Spleen (tissue), 11 donors: ENCODE measurements at regions not wholly inside any gene's neighbourhood (a gene's known extent, or its start where the extent isn't known, plus 50 kb on each side); places are given as distances from the start of the nearest gene placed in this dataset.

Experiments
- DNase-seq: peaks from one replicate; pipeline ENCODE4 v3.0.0-alpha.2; 2020
- H3K27ac ChIP-seq, 8 donors: fragments of 200-600 bp; sonication (generic) in 7 of 8; 1 replicate in 4 of 8; 2 replicates in 4 of 8; pipeline versions ENCODE4 v1.5.0 to v1.8.0; 2016 to 2021; ENCODE audit warnings: inconsistent platforms in 4 of 8, mild to moderate bottlenecking in 4 of 8, moderate library complexity in 1 of 8
- H3K27me3 ChIP-seq, 7 donors: fragments of 200-600 bp; sonication (generic) in 6 of 7; replicated peaks in 1 of 7; 1 replicate in 4 of 7; 2 replicates in 3 of 7; pipeline versions ENCODE4 v1.5.0 to v1.8.0; 2016 to 2021; ENCODE audit warnings: inconsistent platforms in 3 of 7, mild to moderate bottlenecking in 1 of 7
- H3K36me3 ChIP-seq, 6 donors: fragments of 200-600 bp; sonication (generic) in 5 of 6; 1 replicate in 4 of 6; 2 replicates in 2 of 6; pipeline versions ENCODE4 v1.5.0 to v1.8.0; 2016 to 2021; ENCODE audit warnings: inconsistent platforms in 2 of 6
- H3K4me1 ChIP-seq, 6 donors: fragments of 200-600 bp; sonication (generic) in 5 of 6; 1 replicate in 3 of 6; 2 replicates in 3 of 6; pipeline versions ENCODE4 v1.5.0 to v1.8.0; 2016 to 2021; ENCODE audit warnings: inconsistent platforms in 3 of 6
- H3K4me3 ChIP-seq, 8 donors: fragments of 200-600 bp; sonication (generic) in 7 of 8; 1 replicate in 4 of 8; 2 replicates in 4 of 8; pipeline versions ENCODE4 v1.5.0 to v1.8.0; 2016 to 2021; ENCODE audit warnings: inconsistent platforms in 4 of 8, mild to moderate bottlenecking in 4 of 8, moderate library complexity in 2 of 8
- H3K9me3 ChIP-seq, 8 donors: fragments of 200-600 bp; sonication (generic) in 7 of 8; 1 replicate in 4 of 8; 2 replicates in 4 of 8; pipeline versions ENCODE4 v1.5.0 to v1.8.0; 2016 to 2021; ENCODE audit warnings: inconsistent platforms in 4 of 8
- CTCF ChIP-seq, 11 experiments: fragments of 200-600 bp in 7 of 11; fragments of 450-650 bp in 4 of 11; sonication (generic) in 4 of 11; IDR thresholded peaks in 8 of 11; conservative IDR thresholded peaks in 3 of 11; 1 replicate in 7 of 11; 2 replicates in 4 of 11; pipeline versions ENCODE4 v1.4.0 to v1.8.0; 2016 to 2021; ENCODE audit warnings: antibody characterized with exemption in 11 of 11, inconsistent platforms in 4 of 11, mild to moderate bottlenecking in 1 of 11
- POLR2A ChIP-seq, 3 donors: fragments of 450-650 bp; IDR thresholded peaks; one replicate each; pipeline ENCODE4 v1.5.1; 2017; ENCODE audit warnings: antibody characterized with exemption in 3 of 3, mild to moderate bottlenecking in 1 of 3
- POLR2AphosphoS5 ChIP-seq, 3 donors: sonication (generic); formaldehyde crosslinking; IDR thresholded peaks; one replicate each; pipeline ENCODE4 v1.5.1; 2017; ENCODE audit warnings: antibody characterized with exemption in 3 of 3
- WGBS, 5 donors: extraction: QIAGEN DNeasy Blood & Tissue Kit in 3 of 5; methylation state at CpG; one replicate each; pipeline versions ENCODE4 v1.1.5 to v1.1.7; 2013 to 2018; 5-methylcytosine and 5-hydroxymethylcytosine counted together
- intact Hi-C: fragments of 100-400 bp; cut with DNase I; formaldehyde crosslinking; loops from one replicate; pipeline ENCODE4 v1.15.0; 2023; ENCODE audit warnings: low total_unique reads
- donor health status: healthy with polysubstance abuse.
- donor health status: DM: no; HTN: no; CAD: no; lungs with moderate emphysema.
- donor health status: DM: no; HTN: no; CAD: no.
- donor health status: Bipolar disorder and iron deficiency.
- donor health status: healthy.
- donor health status: DM: no; HTN: no; CAD: no.
- donor health status: DM: yes; HTN: yes; CAD: no.

GRCh38 chr9:126095546-126096190, 231.0 kb upstream of the MVB12B start:
- DNase-seq = no peak
- TF ChIP-seq POLR2AphosphoS5 (IDR thresholded peaks at IDR 0.05) = no peak
- TF ChIP-seq CTCF (IDR thresholded peaks at IDR 0.05 in 8 of 11, conservative IDR thresholded peaks at IDR 0.05 in 3 of 11) = no peak
- TF ChIP-seq POLR2A (IDR thresholded peaks at IDR 0.05) = no peak

GRCh38 chr9:126096340-126096739, 230.3 kb upstream of the MVB12B start:
- no peaks in the 10 kb centered on the region for H3K36me3 ChIP-seq
- H3K9me3 ChIP-seq = peaks cover 0 to 3% (median 0%) of the 10 kb centered on the region in 8 donors
- no peak for DNase-seq
- no peak overlapping the region for H3K27ac ChIP-seq
- intact Hi-C loops = no loop called here
- no peaks in the 10 kb centered on the region for H3K4me1 ChIP-seq
- peaks cover 0 to 9% (median 0%) of the 10 kb centered on the region in 7 donors for H3K27me3 ChIP-seq
- WGBS, 5 donors = 77 to 90% (median 81%) methylated on average over 7 of the region's 7 CpGs
- TF ChIP-seq POLR2AphosphoS5 (IDR thresholded peaks at IDR 0.05) (no peak), CTCF (IDR thresholded peaks at IDR 0.05 in 8 of 11, conservative IDR thresholded peaks at IDR 0.05 in 3 of 11) (no peak), POLR2A (IDR thresholded peaks at IDR 0.05) (no peak)
- no peak overlapping the region for H3K4me3 ChIP-seq

More at GRCh38 chr9:126095546-126096190, 231.0 kb upstream of the MVB12B start:
- peaks cover 0 to 9% (median 0%) of the 10 kb centered on the region in 7 donors for H3K27me3 ChIP-seq
- no peak overlapping the region for H3K27ac ChIP-seq
- no peaks in the 10 kb centered on the region for H3K36me3 ChIP-seq
- no peak overlapping the region for H3K4me3 ChIP-seq
- intact Hi-C loops = no loop called here
- no peaks in the 10 kb centered on the region for H3K4me1 ChIP-seq
- H3K9me3 ChIP-seq = peaks cover 0 to 3% (median 0%) of the 10 kb centered on the region in 8 donors
- WGBS, 5 donors = 75 to 87% (median 84%) methylated on average over 15 to 16 of the region's 16 CpGs

GRCh38 chr9:126097679-126098078, 228.9 kb upstream of the MVB12B start:
- Histone ChIP-seq H3K4me3 (no peak overlapping the region), H3K9me3 (peaks cover 0 to 3% (median 0%) of the 10 kb centered on the region in 8 donors), H3K27me3 (peaks cover 0 to 6% (median 0%) of the 10 kb centered on the region in 7 donors), H3K4me1 (no peaks in the 10 kb centered on the region), H3K36me3 (no peaks in the 10 kb centered on the region), H3K27ac (no peak overlapping the region)
- TF ChIP-seq POLR2AphosphoS5 (IDR thresholded peaks at IDR 0.05) (no peak), POLR2A (IDR thresholded peaks at IDR 0.05) (no peak), CTCF (IDR thresholded peaks at IDR 0.05 in 8 of 11, conservative IDR thresholded peaks at IDR 0.05 in 3 of 11) (no peak)
- no peak for DNase-seq
- intact Hi-C loops = no loop called here
- WGBS, 5 donors = 77 to 92% (median 81%) methylated on average over 6 of the region's 6 CpGs

- Histone ChIP-seq H3K4me1 (no peaks in the 10 kb centered on the region), H3K9me3 (no peaks in the 10 kb centered on the region), H3K27me3 (peaks cover 0 to 36% (median 0%) of the 10 kb centered on the region in 7 donors), H3K27ac (no peak overlapping the region), H3K36me3 (no peaks in the 10 kb centered on the region), H3K4me3 (no peak overlapping the region)
- 84 to 98% (median 94%) methylated on average over 5 of the region's 5 CpGs for WGBS, 5 donors
- no peak for TF ChIP-seq POLR2A (IDR thresholded peaks at IDR 0.05)
- no peak for TF ChIP-seq CTCF (IDR thresholded peaks at IDR 0.05 in 8 of 11, conservative IDR thresholded peaks at IDR 0.05 in 3 of 11)
- TF ChIP-seq POLR2AphosphoS5 (IDR thresholded peaks at IDR 0.05) = no peak
- no peak for DNase-seq
- intact Hi-C loops = no loop called here
Observed at GRCh38 chr9:126106404-126106803, 220.2 kb upstream of the MVB12B start.
